Stimulated activated CD8-positive, alpha-beta memory T cell treated with anti-CD3 and anti-CD28 coated beads, Interleukin-7, amount 100 ng/mL, for 1 hour (primary cell): ENCODE measurements at regions not wholly inside any gene's neighbourhood (a gene's known extent, or its start where the extent isn't known, plus 50 kb on each side); places are given as distances from the start of the nearest gene placed in this dataset.
"Not testable (repeated sequence)": the region's sequence is repeated elsewhere in the genome, so short reads cannot be mapped to it uniquely, and the experiment has no call there.

Source experiments
- DNase-seq, 2 donors: peaks; one replicate each; pipeline ENCODE4 v3.0.0-alpha.2; 2020; ENCODE audit warnings: low read depth in 2 of 2

DNA sequence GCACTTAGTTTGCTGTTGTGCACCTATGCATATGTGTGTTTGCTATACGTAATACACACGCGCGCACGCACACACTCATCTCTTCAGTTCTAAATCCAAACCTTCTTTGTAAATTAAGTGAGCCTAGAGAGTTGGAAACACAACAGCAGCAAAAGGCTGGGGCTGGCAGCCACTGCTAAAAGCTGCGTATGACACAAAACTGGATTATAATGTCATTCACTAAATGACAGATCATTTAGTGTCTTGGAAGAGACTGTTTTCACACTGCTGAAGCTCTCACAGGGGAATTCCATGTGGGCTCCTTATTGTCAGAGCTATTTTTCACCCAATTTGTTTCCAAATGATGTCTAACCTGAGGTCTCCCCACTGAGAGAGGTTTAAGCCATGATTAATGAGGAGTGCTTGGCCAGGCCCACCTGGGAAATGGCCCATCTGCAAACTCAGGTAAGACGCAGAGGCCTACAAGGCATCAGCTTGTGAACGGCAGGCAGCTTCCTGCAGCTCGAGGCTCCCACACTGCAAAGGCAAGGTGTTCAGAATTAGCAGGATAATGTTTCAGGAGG lies 94.2 kb downstream of the OLIG3 start:
- DNase-seq = no peak

DNA sequence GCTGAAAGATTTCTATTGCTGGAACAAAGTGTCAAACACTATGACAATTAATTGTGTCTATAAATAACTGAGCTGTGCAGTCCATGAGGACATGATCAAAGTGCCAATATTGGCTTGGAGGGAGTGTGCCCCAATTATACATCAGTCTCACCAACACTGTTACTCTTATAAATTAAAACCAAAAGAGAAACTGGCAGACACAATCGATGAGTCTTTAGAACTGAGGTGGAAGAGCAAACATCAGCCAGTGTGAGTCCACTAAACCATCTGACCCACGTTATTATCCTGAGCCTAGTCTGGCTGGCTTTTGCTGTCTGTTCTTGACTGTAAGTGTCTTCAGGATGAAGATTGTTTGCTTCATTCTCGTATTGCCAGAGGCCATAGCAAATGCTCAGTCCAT lies 98.9 kb downstream of the OLIG3 start:
- DNase-seq = no peak

DNA sequence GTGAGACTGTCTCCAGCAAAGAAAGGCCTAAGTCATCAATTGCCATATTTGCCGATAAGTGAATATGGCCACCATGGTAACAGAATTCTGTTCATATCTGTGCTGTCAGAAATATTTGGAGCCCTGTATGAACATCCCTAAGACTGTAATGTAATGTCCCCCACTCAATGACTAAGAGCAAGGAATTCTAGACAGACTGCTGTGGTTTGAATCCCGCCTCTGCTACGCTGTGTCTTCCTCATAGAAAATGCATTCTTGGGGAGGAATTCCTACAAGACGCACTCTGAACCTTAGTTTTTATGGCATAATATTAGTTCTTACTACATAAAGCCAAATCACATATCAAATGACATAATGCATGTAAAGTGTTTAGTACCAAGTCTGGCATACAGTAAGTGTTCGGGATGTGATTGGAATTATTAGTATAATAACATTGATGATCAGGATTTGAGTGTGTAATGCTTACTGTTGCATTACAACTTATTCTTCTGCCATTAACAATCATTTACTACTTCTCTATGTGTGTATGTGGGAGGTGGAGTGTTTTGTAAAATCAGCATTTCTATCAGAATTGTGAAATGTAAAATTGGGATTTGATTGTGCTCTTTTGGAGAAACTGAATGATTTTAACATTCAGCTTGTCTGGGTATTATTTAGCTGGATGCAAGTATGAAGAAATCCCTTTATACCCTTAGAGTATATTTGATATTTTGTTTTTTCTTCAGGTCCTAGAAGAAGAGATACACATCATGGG lies 103.0 kb downstream of the OLIG3 start:
- DNase-seq = no peak

DNA sequence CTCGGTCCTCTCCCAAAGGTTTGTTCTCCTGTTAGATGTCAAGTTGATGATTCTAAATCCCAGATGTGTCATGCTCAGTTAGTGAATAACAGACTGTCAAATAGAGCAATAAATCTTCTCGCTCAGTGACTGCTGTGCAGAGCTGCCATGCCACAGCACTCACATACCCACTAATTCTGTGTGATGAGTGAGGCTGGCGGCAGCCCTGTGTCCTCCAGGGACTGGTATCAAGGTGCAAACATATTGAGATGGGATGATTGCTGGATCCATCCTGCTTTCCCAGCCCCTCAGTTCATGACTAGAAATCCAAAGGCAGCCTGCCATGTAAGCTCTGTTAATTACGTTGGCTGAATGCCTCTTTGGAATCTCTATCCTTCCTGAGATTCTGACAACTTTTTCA lies 103.9 kb downstream of the OLIG3 start:
- no peak for DNase-seq

DNA sequence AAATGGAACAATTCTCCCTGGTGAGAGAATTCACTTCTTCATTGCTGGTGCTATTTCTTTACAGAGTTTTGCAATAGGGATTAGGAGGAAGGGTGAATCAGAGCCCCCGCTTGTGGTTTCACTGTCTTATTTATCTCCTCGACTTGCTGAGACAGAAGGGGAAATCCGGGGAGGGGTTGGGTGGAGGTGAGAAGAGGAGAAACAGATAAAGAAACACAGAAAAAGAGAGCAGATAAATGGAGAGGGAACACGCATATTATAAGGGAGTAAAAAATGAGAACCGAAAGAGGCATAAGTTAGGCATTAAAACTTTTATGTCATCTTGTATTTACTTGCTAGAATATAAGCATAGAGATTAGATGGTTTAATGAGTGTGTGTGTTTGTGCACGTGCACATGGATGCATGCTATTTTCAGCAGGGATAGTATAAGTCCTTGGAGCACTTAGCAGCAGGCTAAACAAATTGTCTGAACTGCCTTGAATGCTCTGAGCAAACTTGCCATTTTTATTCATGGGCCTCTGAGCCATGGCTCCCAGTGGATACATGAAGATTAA lies 105.0 kb downstream of the OLIG3 start:
- DNase-seq = peak; percentile 32 to 49

DNA sequence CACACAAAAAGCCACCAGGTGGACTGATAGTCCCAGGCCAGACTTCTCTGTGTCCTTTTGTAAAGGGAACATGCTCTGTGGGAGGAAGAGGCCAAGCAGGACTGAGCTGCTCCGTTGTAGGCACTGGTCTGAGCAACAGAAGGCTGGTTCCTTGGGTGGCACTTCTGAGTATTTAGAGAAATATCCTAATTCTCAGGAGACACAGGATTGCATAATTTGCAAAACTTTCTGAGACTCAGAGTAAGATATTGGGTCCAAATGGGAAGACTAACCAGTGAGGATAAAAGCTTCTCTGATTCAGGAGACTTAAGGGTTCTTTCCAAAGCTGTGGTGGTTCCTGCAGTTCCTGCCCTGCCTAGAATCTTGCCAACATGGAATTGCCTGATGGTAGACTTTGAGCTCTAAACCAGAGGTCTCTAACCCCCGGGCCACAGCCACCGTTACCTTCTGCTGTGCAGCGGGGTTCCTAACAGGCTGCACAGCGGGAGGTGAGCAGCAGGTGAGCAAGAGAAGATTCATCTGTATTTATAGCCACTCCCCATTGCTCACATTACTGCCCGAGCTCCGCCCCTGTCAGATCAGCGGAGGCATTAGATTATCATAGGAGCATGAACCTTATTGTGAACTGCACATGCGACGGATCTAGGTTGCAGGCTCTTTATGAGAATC lies 107.0 kb downstream of the OLIG3 start:
- DNase-seq = no peak

DNA sequence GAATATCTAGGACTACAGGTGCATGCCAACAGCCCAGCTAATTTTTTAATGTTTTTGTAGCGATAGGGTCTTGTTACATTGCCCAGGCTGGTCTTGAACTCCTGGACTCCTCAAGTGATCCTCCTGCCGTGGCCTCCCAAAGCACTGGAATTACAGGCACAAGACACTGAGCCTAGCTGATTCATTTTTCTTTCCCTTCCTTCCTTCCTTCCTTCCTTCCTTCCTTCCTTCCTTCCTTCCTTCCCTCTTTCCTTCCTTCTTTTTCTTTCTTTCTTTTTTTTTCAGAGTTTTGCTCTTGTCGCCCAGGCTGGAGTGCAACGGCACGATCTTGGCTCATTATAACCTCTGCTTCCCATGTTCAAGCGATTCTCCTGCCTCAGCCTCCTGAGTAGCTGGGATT lies 110.9 kb downstream of the OLIG3 start:
- DNase-seq = not testable (repeated sequence)

DNA sequence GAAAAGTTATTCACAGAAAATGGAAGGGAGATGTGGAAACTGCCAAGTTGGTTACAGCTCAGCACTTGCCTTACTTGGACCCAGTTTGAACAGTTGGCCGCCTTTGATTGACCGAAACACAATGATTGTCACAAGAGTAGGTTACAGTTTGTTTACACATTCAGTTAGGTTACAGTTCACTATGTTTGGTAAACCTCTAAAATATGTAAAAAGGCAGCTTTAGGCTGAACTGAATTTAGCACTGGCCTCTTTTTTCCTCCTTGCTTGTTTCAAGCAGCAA lies 116.2 kb downstream of the OLIG3 start:
- DNase-seq = no peak

DNA sequence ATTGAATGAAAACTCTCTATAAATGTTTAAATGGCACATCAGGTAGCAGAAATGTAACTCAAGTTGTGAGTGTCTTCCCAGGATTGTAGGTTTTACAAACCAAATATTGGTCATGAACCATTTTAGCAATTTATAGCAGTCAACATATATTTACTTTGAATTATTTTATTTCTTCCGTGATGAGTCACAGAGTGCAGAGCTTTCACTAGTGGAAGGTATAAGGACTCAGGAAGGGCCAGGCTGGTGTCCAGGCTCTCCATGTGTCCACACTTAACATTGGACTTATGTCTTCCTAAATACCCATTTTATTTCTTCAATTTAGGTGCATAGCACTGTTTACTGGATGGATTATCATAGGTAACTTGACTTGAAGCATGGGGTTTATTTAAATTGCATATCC lies 120.9 kb downstream of the OLIG3 start:
- DNase-seq = no peak

DNA sequence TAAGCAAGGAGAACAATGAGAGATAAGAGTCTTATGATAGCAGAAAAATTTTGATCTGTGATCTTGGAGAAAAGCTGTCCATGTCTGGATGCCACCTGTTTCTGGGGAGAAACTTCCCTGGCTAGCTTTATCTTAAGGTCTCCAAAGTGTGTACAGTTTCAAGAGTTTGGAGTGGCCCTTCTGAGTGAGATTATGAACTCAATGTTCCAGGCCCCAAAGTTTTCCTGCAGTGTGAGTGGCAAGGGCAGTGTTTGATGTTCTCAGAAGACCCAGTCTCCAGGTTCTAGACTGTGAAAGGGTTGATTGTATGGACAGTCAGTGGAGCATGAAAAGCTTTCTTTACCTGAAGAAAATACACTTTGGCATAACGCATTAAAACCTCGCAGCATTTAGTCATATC lies 121.7 kb downstream of the OLIG3 start:
- no peak for DNase-seq

DNA sequence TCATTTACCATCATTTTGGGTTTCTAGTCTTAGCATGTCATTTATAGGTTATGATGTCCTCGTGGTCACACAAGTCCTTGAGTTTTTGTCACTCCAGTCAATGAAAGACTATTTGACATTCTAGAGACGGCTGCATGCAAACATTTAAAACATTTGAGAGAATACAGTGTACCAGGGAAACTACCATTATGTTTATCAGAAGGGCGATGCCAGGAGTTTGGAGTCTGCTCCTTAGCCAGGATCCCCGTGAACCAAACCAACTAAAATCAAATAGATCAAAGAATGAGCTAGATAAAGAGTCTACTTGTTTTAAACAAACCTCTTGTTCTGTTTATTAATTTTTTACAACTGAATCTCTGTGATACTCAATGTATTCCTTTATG lies 122.6 kb downstream of the OLIG3 start:
- DNase-seq = no peak

DNA sequence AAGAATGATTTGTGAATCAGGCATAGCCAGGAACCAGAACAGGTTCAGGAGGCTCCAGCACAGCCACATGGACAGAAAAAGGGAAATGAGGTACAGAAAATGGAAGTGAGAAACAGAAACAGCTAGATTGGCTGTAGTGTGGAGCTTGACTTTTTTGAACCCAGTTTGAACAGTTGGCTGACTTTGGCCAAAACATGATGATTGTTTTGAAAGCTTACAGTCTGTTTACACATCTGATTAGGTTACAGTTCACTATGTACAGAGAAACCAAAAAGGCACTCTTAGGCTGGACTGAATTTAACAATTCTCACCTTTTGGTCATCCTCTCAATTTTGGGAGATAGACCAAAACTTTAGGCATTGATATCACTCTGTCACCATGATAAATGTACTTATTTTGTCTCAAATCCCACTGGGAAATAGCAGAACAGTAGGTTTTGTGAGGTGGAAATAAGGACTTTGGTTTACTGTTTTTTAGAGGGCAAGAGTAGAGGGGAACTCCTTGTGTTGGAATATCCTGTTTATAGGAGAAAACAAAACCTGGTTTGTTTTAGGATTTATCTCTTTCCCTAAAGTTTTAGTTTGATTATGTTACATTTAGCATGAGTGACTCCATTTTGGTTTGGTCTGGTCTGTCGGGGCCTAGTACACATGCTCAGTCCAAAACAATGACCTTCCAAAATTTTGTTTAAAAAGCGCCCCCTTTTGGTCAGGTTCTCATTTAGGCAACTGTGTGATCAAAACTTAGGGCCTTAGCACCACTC lies 123.1 kb downstream of the OLIG3 start:
- DNase-seq = no peak

DNA sequence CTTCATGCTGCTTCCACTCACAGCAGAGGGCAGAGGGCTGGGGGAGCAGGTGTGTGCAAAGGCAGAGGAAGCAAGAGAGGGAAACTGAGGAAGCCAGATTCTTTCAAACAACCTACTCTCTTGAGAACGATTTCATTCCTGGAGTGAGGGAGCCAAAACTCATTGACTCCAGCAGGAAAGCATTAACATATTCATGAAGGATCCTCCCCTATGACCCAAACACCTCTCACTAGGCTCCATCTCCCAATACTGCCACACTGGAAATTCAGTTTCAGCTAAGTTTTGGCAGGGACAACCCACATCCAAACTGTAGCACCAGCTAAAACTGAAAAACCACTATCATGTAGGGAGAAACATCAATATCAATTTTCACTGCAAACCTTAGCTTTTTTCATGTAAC lies 125.1 kb downstream of the OLIG3 start:
- no peak for DNase-seq

DNA sequence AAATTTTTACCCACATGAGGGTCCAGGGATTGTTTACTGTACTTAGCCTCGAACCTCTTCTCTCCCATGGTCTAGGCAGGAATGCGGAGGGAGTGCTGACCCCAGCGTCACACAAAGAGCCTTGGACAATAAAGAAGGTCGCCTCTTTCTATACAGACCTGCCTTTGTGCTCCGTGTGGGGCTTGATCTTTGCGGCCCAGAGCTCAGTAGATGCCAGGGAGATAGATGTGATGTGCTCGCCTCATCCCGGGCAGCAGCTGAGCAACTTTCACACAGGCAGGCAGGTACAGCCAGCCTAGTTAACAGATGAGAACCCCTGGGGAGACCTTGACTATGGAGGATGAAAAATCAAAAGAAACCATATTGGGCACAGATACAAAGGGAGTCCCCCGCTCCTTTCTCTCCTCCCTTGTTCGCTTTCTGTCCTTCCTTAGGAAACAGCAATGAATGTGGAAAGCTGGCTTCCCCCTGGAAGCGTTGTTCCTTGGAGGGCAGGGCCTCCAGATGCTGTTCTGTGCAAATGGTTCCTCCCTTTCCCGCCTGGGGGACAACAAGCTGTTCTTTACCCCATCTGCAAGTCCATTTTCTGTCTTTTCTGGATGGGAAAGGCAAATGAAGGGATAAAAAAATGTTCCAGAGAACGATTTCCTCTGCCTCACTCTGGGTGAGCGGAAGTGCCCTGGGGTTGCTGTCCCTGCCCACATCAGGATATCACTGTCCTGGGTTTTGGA lies 128.3 kb downstream of the OLIG3 start:
- no peak for DNase-seq

DNA sequence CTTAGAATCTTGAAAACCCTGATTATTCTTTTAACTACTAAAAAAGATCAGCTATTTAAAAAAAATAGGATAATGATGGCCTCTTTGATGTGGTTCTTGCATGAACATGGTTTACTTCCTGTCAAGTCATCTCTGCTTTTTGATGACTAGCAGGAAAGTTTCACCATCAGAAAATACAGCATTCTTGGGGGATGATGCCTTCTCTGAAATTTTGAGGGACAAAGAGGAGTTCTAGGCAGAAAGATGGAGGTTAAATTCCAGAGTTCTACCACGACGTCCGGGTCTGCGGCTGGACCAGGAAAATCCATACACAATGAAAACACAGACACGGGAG lies 130.4 kb downstream of the OLIG3 start:
- DNase-seq = no peak

DNA sequence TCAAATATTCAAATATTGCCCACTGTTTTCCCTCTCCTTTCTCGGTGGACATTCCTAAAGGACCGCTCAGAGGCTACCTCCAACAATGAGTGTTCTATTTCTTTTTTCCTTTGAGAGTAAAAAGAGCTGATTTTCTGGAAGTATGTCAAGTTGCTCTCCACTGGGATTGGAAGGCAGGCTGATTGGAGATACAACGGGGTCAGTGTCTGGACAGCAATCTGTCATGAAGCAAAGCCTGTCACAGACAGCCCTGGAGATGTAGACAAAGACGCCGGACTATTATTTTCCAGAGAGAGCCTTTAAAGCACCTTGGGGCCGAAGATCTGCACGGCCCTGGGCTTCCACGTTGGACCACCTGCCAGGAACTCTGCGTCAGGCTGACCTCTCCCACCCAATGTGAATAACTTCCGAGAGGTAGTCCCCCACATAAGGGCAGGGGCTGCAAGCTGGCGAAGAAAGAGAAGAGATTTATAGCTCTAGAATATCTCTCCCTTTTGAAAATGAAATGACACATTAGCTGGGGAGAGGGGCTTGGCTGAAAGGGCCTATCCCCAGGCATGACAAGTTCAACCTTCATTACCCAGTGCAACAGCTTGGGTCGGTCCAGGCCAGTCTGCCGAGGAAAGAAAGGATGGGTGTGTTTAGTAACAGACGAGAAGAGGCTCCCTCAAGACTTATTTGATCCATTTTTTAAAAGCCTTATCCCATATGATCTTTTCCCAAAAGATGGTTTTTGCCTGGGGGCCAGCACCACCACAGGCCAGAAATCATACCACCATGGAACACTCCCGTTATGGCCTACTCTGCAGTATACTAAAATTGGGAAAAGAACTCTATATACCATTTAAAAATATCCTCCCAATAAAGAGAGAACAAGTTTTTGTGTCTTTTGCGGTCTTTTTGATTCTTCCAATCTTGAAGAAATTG lies 131.1 kb downstream of the OLIG3 start:
- DNase-seq = no peak

DNA sequence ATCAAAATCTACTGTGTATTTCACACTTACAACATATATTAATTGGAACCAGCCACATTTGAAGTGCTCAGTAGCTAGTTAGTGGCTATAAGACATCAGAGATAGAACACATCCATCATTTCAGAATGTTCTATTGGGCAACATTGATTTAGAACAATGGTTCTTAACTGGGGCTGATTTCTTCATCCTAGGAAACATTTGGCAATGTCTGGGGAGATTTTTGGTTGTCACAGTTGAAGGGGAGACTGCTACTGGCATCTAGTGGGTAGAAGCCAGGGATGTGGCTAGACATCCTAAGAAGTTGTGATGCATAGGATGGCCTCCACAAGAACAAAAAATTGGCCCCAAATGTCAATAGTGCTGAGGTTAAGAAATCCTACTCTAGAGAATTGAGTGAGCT lies 132.5 kb downstream of the OLIG3 start:
- DNase-seq = no peak

DNA sequence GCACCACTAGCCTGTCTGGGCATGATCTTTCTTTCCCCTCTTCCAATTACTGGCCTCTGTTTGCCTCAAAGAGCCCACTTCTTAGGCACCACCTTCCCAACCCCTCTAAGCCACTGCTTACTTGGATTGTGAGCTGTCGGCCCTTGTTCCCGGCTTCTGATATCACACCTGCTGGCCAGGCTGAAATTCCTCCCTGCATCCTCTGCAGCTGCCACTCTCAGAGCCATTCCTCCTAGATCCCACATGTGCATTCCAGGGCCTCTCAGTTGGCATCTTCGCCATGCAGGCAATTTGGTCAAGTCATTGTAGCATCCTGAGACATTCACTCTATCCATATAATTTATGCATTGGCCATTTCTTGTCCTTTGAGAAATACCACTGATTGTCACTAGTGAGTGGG lies 135.9 kb downstream of the OLIG3 start:
- no peak for DNase-seq

DNA sequence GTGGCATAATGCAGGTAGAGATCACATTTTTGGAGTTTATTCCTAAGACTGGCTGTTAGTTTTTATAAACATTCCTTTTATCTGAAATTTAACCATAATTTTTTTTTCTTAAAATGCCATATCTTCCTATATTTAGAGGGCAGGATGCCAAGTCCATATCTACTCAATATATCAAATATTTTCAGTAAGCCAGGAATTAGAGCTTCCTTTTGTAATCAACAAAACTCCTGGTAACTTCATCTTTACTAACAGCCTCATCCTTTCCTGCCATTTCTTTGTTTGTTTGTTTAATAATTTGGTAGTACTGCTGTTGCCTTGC lies 136.3 kb downstream of the OLIG3 start:
- no peak for DNase-seq

DNA sequence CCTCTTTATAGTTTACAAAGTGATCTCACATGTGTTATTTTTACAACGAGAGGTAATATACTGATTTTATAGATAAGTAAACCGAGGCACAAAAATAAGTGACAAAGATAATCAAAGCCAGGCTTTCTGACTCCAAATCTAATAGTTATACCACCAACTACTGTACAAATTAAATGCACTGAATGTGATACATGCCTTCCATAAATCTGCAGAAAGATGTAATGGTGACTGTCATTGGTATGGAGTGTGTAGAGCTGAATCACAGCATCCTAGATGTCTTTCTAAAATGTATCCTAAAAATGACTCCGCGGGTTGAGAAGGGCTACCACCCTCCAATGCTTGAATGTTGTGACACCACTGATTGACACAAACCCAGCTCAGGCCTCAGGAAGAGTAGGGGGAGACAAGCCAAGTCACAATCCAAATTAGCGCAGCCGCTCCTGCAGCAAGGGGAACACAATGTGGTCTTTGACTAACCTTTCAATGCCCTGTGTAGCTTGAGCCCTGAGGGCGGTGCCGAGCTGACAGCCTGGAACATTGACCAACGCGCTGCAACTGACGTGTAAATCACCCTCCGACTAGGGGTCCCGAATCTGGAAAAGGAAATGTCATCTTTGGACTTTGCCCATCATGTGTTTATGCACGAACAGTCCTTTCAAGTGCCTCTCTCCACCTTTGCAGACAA lies 136.8 kb downstream of the OLIG3 start:
- DNase-seq = no peak
